ENCODE measurements at regions not wholly inside any gene's neighbourhood (a gene's known extent, or its start where the extent isn't known, plus 50 kb on each side); places are given as distances from the start of the nearest gene placed in this dataset.

GRCh38 chr7:54856856-54857255, 97.8 kb upstream of the SEC61G start:
- TF ChIP-seq CTCF (conservative IDR thresholded peaks at IDR 0.05; ENCODE audit: low read depth, low read length) (no peak), EZH2 (IDR thresholded peaks at IDR 0.05; ENCODE audit: borderline replicate concordance, low read depth, low read length, poor library complexity, severe bottlenecking) (no peak)

All from A673 (cell line).